Suppressor macrophage treated with lipopolysaccharide for 1 hour (primary cell): ENCODE measurements at regions not wholly inside any gene's neighbourhood (a gene's known extent, or its start where the extent isn't known, plus 50 kb on each side); places are given as distances from the start of the nearest gene placed in this dataset.
A peak's percentile ranks its signal among the peaks of the same experiment; 100 is the strongest.
"Not testable (repeated sequence)": the region's sequence is repeated elsewhere in the genome, so short reads cannot be mapped to it uniquely, and the experiment has no call there.

ENCODE experiments used
- DNase-seq, 3 donors: peaks; one replicate each; pipeline ENCODE4 v3.0.0-alpha.2; 2020 to 2022

DNA sequence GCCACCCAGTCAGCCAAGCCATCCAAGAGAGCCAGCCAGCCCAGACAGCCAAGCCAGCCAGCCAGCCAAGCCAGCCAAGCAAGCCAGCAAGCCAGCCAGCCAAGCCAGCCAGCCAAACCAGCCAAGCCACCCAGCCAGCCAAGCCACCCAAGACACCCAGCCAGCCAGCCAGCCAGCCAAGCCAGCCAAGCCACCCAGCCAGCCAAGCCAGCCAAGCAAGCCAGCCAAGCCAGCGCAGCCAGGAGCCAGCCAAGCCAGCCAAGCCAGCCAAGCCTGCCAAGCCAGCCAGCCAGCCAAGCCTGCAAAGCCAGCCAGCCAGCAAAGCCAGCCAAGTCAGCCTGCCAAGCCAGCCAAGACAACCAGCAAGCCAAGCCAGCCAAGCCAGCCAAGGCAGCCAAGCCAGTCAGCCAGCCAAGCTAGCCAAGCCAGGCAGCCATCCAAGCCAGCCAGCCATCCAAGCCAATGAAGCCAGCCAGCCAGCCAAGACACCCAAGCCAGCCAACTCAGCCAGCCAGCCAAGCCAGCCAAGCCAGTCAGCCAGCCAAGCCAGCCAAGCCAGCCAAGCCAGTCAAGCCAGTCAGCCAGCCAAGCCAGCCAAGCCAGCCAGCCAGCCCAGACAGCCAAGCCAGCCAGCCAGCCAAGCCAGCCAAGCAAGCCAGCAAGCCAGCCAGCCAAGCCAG is 332.2 kb upstream of the PLGLB2 start:
- not testable (repeated sequence) for DNase-seq

DNA sequence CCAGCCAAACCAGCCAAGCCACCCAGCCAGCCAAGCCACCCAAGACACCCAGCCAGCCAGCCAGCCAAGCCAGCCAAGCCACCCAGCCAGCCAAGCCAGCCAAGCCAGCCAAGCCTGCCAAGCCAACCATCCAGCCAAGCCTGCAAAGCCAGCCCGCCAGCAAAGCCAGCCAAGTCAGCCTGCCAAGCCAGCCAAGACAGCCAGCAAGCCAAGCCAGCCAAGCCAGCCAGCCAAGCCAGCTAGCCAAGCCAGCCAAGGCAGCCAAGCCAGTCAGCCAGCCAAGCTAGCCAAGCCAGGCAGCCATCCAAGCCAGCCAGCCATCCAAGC is 331.7 kb upstream of the PLGLB2 start:
- DNase-seq = not testable (repeated sequence)

DNA sequence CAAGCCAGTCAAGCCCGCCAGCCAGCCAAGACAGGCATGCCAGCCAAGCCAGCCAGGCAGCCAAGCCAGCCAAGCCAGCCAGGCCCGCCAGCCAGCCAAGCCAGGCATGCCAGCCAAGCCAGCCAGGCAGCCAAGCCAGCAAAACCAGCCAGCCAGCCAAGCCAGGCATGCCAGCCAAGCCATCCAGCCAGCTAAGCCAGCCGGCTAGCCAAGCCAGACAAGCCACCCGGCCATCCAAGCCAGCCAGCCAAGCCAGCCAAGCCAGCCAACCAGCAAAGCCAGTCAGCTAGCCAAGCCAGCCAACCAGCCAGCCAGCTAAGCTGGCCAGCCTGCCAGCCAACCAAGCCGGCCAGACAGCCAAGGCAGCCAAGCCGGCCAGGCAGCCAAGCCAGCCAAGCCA is 330.7 kb upstream of the PLGLB2 start:
- DNase-seq = not testable (repeated sequence)

DNA sequence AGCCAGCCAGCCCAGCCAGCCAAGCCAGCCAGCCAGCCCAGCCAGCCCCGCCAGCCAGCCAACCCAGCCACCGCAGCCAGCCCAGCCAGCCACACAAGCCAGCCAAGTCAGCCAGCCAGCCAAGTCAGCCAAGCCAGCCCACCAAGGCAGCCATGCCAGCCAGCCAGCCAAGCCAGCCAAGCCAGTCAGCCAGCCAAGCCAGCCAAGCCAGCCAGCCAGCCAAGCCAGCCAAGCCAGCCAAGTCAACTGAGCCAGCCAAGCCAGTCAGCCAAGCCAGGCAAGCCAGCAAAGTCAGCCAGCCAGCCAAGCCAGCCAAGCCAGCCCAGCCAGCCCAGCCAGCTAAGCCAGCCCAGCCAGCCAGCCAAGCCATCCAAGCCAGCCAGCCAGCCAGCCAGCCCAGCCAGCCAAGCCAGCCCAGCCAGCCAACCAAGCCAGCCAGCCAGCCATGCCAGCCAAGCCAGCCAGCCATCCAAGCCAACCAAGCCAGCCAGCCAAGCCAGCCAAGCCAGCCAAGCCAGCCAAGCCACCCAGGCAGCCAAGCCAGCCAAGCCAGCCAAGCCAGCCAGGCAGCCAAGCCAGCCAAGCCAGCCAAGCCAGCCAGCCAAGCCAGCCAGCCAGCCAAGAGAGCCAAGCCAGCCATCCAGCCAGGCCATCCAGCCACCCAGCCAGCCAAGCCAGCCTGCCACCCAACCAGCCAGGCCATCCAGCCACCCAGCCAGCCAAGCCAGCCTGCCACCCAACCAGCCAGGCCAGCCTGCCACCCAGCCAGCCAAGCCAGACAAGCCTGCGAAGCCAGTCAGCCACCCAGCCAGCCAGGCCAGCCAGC is 329.9 kb upstream of the PLGLB2 start:
- DNase-seq = not testable (repeated sequence)

DNA sequence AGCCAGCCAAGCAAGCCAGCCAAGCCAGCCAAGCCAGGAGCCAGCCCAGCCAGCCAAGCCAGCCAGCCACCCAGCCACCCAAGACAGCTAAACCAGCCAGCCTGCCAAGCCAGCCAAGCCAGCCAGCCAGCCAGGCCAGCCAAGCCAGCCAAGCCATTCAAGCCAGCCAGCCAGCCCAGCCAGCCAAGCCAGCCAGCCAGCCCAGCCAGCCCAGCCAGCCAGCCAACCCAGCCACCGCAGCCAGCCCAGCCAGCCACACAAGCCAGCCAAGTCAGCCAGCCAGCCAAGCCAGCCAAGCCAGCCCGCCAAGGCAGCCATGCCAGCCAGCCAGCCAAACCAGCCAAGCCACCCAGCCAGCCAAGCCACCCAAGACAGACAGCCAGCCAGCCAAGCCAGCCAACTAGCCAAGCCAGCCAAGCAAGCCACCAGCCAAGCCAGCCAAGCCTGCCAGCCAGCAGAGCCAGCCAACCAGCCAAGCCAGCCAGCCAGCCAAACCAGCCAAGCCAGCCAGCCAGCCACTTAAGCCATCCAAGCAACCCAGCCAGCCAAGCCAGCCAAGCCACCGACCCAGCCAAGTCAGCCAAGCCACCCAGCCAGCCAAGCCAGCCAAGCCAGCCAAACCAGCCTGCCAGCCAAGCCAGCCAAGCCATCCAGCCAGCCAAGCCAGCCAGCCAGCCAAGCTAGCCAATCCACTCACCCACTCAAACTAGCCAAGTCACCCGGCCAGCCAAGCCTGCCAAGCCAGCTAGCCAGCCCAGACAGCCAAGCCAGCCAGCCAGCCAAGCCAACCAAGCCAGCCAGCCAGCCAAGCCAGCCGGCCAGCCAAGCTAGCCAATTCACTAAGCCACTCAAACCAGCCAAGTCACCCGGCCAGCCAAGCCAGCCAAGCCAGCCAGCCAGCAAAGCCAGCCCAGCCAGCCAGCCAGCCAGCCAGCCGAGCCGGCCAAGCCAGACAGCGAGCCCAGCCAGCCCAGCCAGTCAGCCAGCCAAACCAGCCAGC is 328.8 kb upstream of the PLGLB2 start:
- not testable (repeated sequence) for DNase-seq

DNA sequence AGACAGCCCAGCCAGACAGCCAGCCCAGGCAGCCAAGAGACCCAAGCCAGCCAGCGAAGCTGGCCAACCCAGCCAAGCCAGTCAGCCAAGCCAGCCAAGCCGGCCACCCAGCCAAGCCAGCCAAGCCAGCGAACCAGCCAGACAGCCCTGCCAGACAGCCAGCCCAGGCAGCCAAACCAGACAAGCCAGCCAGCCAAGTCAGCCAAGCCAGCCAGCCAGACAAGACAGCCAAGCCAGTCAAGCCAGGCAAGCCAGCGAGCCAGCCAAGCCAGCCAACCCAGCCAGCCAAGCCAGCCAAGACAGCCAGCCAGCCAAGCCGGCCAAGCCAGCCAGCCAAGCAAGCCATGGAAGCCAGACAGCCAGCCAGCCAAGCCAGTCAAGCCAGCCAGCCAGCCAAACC is 327.9 kb upstream of the PLGLB2 start:
- DNase-seq = not testable (repeated sequence)

DNA sequence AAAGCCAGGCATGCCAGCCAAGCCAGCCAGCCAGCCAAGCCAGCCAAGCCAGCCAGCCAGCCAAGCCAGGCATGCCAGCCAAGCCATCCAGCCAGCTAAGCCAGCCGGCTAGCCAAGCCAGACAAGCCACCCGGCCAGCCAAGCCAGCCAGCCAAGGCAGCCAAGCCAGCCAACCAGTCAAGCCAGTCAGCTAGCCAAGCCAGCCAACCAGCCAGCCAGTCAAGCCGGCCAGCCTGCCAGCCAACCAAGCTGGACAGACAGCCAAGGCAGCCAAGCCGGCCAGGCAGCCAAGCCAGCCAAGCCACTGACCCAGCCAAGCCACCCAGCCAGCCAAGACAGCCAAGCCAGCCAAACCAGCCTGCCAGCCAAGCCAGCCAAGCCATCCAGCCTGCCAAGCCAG is 326.9 kb upstream of the PLGLB2 start:
- not testable (repeated sequence) for DNase-seq

DNA sequence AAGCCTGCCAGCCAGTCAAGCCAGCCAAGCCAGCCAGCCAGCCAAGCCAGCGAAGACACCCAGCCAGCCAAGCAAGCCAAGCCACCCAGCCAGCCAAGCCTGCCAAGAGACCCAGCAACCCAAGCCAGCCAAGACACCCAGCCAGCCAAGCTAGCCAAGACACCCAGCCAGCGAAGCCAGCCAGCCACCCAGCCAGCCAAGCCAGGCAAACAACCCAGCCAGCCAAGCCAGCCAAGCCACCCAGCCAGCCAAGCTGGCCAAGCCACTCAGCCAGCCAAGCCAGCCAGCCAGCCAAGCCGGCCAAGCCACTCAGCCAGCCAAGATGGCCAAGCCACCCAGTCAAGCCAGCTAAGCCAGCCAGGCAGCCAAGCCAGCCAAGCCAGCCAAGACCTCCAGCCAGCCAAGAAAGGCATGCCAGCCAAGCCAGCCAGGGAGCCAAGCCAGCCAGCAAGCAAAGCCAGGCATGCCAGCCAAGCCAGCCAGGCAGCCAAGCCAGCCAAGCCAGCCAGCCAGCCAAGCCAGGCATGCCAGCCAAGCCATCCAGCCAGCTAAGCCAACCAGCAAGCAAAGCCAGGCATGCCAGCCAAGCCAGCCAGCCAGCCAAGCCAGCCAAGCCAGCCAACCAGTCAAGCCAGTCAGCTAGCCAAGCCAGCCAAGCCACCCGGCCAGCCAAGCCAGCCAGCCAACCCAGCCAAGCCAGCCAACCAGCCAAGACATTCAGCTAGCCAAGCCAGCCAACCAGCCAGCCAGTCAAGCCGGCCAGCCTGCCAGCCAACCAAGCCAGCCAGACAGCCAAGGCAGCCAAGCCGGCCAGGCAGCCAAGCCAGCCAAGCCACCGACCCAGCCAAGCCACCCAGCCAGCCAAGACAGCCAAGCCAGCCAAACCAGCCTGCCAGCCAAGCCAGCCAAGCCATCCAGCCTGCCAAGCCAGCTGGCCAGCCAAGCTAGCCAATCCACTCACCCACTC is 323.8 kb upstream of the PLGLB2 start:
- DNase-seq = not testable (repeated sequence)

DNA sequence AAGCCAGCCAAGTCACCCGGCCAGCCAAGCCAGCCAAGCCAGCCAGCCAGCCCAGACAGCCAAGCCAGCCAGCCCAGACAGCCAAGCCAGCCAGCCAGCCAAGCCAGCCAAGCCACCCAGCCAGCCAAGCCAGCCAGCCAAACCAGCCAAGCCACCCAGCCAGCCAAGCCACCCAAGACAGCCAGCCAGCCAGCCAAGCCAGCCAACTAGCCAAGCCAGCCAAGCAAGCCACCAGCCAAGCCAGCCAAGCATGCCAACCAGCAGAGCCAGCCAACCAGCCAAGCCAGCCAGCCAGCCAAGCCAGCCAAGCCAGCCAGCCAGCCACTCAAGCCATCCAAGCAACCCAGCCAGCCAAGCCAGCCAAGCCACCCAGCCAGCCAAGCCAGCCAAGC is 323.1 kb upstream of the PLGLB2 start:
- not testable (repeated sequence) for DNase-seq

DNA sequence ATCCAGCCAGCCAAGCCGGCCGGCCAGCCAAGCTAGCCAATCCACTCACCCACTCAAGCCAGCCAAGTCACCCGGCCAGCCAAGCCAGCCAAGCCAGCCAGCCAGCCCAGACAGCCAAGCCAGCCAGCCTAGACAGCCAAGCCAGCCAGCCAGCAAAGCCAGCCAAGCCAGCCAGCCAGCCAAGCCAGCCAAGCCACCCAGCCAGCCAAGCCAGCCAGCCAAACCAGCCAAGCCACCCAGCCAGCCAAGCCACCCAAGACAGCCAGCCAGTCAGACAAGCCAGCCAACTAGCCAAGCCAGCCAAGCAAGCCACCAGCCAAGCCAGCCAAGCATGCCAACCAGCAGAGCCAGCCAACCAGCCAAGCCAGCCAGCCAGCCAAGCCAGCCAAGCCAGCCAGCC is 322.7 kb upstream of the PLGLB2 start:
- not testable (repeated sequence) for DNase-seq

DNA sequence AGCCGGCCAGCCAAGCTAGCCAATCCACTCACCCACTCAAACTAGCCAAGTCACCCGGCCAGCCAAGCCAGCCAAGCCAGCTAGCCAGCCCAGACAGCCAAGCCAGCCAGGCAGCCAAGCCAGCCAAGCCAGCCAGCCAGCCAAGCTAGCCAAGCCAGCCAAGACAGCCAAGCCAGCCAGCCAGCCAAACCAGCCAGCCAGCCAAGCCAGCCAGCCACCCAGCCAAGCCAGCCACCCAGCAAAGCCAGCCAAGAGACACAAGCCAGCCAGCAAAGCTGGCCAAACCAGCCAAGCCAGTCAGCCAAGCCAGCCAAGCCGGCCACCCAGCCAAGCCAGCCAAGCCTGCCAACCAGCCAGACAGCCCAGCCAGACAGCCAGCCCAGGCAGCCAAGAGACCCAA is 322.2 kb upstream of the PLGLB2 start:
- not testable (repeated sequence) for DNase-seq

DNA sequence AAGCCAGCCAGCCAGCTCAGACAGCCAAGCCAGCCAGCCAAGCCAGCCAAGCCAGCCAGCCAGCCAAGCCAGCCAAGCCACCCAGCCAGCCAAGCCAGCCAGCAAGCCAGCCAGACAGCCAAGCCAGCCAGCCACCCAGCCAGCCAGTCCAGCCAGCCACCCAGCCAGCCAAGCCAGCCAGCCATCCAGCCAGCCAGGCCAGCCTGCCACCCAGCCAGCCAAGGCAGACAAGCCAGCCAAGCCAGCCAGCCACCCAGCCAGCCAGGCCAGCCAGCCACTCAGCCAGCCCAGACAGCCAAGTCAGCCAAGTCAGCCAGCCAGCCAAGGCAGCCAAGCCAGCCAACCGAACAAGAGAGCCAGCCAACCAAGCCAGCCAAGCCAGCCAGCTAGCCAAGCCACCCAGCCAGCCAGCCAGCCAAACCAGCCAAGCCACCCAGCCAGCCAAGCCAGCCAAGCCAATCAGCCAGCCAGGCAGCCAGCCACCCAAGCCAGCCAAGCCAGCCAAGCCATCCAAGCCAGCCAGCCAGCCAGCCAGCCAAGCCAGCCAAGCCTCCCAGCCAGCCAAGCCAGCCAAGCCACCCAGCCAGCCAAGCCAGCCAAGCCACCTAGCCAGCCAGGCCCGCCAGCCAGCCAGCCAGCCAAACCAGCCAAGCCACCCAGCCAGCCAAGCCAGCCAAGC is 319.3 kb upstream of the PLGLB2 start:
- DNase-seq = not testable (repeated sequence)

DNA sequence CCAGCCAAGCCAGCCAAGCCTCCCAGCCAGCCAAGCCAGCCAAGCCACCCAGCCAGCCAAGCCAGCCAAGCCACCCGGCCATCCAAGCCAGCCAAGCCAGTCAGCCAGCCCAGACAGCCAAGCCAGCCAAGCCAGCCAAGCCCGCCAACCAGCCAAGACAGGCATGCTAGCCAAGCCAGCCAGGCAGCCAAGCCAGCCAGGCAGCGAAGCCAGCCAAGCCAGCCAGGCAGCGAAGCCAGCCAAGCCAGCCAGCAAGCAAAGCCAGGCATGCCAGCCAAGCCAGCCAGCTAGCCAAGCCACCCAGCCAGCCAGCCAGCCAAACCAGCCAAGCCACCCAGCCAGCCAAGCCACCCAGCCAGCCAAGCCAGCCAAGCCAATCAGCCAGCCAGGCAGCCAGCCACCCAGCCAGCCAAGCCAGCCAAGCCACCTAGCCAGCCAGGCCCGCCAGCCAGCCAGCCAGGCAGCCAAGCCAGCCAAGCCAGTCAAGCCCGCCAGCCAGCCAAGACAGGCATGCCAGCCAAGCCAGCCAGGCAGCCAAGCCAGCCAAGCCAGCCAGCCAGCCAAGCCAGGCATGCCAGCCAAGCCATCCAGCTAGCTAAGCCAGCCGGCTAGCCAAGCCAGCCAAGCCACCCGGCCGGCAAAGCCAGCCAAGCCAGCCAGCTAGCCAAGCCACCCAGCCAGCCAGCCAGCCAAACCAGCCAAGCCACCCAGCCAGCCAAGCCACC is 318.5 kb upstream of the PLGLB2 start:
- DNase-seq = not testable (repeated sequence)

DNA sequence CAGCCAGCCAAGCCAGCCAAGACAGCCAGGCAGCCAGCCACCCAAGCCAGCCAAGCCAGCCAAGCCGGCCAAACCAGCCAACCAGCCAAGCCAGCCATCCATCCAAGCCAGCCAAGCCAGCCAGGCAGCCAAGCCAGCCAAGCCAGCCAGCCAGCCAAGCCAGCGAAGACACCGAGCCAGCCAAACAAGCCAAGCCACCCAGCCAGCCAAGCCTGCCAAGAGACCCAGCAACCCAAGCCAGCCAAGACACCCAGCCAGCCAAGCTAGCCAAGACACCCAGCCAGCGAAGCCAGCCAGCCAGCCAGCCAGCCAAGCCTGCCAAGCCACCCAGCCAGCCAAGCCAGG is 318.0 kb upstream of the PLGLB2 start:
- not testable (repeated sequence) for DNase-seq

DNA sequence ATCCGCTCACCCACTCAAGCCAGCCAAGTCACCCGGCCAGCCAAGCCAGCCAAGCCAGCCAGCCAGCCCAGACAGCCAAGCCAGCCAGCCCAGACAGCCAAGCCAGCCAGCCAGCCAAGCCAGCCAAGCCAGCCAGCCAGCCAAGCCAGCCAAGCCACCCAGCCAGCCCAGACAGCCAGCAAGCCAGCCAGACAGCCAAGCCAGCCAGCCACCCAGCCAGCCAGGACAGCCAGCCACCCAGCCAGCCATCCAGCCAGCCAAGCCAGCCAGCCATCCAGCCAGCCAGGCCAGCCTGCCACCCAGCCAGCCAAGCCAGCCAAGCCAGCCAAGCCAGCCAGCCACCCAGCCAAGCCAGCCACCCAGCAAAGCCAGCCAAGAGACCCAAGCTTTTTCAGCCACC is 316.8 kb upstream of the PLGLB2 start:
- not testable (repeated sequence) for DNase-seq

DNA sequence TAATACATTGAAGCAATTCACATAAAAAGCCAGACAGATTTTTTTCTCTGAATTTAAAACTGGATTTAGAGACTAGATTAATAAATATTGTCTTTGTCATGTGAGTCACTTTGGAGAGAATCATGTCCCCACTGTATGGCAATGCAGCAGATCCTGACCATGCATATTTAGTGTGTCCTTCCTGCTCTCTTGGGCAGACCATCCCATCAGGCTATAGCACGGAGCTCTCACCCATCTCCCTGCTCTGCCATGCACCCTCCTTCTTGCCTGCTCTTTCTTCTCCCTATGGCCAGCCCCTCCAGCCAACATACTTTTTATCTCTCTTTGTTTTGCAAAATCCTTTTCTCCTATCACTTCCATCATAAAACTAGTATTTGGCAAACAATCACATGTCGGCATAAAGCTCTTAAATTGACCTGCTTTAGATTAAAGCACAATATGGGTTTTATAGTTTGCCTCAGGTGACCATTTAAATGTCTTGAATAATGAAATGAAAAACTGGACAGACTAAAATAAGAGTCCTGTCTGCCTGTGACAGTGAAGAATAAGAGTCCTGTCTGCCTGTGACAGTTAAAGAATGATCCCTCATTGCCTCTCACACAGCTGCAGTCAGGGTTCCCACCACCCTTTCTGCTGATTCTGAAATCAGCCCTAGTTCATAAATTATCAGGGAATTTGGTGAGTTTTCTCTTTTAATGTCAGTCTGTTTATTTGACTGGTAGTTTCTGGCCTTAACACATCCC is 315.0 kb upstream of the PLGLB2 start:
- DNase-seq = not testable (repeated sequence)

DNA sequence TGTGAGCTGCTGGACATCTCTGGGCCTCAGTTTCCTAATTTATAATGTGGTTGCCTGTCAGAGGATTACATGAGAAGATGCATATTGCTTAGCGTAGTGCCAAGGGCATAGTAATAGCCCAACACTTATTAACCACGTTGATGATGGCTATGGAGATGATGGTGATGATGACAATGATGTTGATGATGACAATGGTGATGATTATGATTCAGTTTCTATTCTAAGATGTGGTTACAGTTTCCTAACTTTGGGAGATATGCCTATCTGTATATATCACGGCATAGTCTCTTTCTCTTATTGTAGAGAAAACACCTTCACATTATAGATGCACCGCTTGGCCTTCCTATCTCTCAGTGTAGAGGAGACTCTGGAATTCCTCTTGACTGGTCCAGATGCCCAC is 311.9 kb upstream of the PLGLB2 start:
- DNase-seq = peak in 2 of 3 donors; percentile 12 to 28

DNA sequence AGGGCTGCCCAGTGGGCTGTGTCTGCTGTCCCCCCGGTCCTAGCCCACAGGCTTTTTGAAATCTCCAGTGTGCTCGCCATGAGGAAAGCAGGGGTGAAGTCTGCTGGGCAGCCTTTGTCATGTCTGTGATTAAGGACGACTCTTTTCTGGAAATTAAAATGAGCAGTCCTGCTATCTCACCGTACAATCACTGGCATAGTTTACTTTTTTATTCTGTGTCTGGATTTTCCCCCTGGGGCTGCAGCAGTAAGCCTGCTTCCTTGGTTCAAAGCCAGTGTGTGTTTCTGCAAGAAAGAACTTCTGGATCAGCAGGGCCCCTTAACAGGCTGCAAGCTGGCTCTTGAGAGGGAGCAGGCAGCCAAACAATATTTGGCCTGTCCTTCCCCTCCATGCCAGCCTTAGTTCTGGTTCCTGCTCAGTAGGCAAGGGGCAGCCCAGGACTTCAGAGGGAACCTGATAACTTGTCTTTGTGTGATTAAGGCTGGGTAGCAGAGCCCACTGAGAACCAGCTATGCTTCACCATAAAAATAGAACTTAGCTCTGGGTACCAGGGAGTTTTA is 310.1 kb upstream of the PLGLB2 start:
- not testable (repeated sequence) for DNase-seq

DNA sequence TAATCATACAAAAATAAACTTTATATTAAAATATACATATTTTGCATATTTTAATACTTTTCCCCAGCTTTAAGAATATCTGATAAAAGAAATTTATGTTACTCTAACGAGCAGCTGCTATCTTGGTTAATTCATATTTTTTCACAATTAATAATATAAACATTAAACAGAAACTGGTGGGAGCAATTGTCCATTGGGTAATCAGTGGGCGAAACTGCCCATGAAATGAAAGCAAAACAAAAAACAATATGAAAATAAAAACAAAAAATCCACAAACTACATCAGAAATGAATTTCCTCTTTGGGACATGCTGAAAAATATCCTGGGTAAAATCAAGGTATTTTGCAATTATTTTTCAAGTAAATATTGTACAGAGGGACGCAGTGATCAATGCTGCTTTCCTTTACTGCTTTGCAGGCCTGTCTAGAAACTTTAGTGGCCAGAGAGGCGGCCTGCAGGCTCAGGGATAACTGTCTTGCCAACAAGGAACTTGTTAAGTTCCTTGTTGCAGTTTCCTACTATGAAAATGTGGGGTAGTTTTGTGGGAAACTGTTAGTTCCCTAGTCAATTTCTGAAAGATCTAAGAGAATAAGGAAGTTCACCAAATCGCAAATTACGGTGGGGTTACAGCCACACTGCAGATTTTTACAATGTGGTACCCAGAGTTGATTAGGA is 309.0 kb upstream of the PLGLB2 start:
- DNase-seq = peak; percentile 38 to 62 (median 53)
